HG03442 (cell line): ENCODE measurements at regions not wholly inside any gene's neighbourhood (a gene's known extent, or its start where the extent isn't known, plus 50 kb on each side); places are given as distances from the start of the nearest gene placed in this dataset.
A peak's percentile ranks its signal among the peaks of the same experiment; 100 is the strongest.

Experiments used
- ATAC-seq: cut with Tn5 transposase; IDR thresholded peaks from one replicate; pipeline ENCODE4 v1.9.1; 2021; ENCODE audit warnings: mild to moderate bottlenecking, moderate library complexity; ENCODE audit not compliant: unreplicated experiment

DNA sequence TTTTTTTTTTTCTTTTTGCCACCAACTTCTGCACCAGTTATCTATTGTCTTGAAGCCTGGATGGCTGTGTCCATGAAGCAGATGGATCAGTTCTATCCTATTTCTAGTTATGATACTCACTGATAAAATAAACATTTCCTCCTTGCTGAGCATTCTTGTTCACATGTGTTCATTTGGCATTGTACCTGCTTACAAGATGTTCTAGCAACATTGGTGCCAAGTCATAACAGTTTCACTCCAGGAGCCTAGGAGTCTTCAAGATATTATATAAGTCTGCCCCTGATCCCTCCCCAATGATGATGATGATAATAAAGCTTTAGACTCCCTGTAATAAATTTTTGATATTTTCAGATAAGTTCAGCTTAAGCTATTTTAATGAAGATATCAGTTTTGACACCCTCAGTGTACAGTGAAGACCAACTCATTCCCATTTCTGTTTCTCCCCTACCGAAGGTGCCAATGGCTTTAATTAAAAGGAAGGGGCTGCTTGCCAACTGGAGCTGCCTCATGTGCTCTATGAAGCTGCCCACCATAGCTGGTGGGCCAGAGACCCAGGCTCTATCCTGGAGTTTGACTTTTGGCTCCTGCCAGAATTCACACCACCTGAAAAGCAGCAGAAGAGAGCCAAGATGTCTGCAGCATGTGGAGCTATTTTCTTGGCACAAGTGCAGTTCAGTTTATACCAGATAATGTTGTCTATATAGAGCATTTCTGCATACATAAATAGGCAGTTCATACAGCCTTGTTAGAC, 265.4 kb upstream of the TET2 start:
- ATAC-seq, result no peak

DNA sequence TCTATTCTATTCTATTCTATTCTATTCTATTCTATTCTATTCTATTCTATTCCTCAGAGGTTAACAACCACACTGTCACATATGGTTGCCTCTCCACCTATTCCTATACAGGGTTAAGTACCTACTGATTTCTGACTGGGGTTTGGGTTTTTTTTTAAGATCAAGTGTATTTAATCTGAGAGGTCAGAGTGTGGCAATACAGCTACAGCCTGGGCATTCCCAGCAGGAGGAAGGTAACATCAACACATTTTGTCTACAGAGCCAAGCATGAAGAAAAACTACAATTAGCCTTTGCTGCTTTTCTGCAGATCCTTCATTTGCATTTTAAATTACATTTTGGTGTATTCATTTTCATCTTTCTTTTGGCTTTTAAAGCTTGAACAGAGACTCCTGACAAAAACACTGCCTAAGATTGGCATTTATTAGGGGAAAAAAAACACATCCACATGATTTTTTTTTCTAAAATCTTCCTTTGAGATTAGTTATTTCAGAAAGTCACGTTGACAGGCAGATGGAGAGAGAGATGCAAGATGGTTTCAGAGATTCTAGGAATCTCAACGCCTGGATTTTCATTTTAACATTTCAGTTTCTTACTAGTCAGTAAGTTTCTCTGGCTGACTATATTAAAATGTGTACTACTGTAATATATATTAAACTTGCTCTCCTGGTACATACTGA, 255.9 kb upstream of the TET2 start:
- ATAC-seq, result no peak

DNA sequence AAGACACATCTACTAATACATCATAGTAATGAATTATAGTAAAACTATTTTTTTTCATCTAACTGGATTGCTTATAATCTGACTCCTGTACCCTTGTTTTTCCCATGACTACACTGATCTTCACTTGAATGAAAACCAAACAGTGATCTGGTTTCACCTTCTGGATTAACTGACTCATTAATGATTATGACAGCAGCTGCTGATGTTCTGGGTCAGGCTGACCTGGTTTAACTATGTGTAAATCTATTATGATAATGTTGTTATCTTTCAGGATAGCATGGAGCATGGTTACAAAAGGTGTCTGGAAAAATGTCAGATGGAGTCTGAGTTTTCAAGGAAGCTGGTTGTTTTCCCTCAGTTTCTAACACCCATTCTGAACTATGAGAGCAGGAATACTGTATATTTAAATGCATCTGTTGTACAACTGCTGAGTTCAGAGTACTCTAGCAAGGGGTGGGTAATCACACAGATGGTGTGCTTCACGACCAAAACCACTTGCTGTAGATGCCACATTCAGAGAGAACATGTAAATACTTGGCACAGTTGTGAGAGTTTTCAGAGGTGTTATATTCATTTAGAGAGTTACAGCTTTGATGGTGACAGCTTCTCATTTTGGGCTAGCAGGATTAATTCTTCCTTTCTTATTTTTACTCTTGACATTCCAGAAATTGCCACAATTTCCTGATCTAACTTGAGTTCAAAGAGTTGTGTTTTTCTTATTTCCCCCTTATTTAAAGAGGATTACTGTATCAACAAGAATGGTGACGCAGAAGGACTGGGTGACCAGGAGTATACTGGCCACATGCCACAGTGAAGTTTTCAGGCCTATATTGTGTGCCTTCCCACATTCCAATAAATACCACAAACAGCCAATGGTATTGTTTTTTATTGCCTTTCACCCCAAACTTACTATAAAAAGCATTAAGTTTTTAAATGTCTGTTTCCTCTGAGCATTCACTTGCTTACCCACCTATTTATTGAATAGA, 249.7 kb upstream of the TET2 start:
- peak; percentile 83 for ATAC-seq

DNA sequence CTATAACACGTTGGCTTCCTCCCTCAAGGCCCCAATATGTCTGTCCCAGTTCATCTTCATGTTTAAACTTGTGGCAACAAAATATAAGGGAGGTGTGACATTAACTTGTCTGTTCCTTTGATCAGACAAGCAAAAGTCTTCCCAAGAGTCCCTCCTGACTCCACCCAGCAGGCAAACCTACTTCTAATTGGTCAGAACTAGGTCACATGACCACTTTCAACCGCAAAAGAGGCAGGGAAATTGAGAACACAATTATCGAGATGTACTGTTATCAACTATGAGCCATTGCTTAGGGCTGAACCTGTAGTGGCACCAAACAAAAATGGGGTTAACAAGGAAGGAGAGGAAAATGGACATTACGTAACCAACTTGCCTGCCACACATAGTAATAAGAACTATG, 246.8 kb upstream of the TET2 start:
- ATAC-seq, result no peak

DNA sequence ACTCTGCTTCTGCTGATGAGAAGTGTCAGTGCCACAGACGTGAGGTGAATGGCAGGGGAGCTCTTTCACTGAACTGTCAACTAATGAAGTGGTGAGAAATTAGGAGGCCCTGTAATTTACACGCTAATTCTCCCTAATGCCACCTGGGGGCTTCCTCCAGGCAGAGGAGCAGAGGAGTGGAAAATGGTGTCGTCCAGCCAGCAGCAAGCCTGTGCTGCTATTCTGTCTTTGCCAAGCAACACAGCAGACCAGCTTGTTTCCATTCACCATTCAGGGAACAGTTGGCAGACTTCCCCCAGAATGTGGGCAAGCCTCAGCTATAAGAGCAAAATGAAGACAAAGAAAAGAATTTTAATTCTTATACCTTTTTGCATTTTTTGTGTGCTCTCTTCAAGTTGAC, 245.2 kb upstream of the TET2 start:
- ATAC-seq, result no peak

DNA sequence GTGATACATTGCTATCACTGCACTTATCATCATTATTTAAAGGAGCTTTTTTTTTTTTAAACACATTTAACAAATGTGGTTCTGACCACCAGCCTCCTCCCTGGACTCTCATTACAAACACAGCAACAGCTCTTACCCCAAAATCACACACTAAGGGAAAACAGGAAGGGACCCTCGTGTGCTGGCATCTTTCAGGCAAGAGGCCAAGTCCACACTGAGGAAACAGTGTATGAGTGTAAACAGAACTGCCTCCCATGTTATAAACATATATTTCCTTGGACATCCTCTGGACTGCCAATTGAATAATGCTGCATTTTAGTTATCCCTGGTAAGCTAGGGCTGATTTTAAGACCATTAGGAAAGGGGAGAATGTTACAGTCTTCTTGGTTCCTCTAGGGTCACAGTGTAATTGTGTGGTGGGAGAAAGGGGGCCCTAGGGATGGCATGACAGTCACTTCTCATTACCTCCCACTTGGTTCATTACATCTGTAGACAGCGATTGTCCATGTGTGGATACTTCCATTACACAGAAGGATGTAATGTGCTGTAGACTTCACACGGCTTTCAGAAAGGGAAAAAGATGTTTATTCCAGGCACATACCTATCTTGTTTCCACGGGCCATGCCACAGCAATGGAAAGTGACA, 244.6 kb upstream of the TET2 start:
- ATAC-seq, result no peak

DNA sequence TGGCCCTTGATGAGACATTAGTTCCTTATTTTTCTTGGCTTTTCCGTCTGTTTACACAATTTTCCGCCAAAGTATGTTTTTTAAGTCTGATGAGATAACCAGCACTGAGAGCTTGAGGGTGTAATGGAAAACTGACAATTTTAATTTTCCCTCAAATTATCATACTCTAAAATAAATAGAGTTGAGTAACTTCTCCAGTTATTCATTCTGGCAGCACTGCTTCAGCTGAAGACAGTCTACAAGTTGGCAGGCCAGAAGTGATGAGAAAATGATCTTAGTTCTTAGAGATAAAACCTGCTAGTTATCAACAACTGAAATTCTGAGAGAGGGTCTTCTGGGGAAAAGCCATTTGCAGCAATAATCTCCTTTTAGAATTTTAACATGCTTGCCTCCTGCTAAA, 241.6 kb upstream of the TET2 start:
- no peak for ATAC-seq

DNA sequence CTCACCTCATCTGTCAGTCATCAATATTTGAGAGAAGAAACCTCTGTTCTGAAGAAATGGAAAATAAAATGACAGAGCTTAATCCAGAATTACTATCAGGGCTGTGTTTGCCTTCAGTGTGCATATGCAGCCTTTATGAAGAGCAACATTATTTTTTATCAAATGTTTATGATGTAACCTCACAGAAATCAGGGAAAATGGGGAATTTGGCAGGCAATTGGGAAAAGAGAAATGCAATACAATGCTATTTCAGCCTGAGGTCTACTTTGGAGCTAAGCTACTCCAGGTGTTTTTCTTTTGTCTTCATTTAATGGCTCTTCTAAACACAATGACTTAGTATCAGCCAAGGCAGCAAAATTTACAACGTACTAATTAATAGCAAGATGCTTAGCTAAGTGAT, 241.1 kb upstream of the TET2 start:
- no peak for ATAC-seq

DNA sequence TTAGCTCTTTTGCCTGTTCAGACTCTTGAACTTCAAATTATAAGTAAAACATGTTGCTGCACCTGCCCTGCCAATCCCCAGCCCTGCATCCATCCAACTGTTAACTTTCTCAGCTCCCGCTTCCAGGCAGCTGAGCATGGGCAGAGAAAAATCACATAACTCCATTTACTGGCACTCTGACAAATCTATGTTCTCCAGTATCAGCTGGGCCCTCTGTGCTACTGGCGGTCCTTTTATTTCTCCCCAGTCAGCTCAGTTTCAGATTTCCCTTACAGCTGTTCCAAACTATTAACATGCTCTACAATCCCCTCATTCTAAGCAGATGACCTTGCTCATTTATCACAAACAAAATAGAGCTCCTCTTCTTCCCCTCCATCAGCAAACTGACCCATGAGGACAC, 240.4 kb upstream of the TET2 start:
- no peak for ATAC-seq

DNA sequence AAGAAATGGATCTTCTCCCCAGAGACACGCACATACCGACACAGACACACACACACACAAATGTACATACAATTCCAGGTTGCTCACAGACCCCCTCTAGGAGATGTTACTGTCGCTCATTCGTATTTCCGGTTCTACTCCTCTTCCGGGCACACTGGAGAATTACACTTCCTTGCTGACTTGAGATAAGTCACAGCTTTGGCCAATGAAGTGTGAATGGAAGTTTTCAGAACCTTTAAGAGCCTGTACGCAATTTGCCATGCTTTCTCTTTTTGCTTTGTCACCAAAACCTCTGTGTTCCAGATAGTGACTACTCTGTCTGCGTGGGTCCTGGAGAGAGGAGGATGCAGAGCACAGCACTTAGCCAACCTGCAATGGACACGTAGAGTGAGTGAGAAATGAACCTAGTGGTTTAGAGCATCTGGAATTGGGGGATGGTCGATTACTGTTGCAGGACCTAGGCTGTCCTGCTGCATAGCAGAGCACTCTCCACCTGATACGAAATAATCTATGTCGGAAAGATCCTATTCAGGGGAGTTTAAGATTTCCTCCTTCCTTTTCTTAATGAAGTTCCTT, 239.5 kb upstream of the TET2 start:
- ATAC-seq, result no peak

DNA sequence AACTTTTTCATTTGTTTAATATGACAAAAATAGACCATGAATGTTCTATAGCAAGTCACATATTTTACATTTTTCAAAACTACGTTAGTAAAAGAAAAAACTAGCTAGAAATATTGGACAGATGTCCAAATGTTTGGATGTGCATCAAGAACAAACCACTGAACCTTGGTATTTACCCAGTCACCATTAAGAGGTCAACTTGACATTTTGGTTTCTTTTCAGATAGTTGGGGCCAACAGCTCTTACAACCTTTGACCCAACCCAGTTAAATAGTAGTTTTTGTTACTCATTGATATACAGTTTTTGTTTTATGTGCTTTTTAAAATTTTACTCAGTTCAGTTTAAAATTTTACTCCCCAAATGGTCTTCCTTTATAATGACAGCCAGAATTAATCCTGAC, 238.7 kb upstream of the TET2 start:
- no peak for ATAC-seq

DNA sequence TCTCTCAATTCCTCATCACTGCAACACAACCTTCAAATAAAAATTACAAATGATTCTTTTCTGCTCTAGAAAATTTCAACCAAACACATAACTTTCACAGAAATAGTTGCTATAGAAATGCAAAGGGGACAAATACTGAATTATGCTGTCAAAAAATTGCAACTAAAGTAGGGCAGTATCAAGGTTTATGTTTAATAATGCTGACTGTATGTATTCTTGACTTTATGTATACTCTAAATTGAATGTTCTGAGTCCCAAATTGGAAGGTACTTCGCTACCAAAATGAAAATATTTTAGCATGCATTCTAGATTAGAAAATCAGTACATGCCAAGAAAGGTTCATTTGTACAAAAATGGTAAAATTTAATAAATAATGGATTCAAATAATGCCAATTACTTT, 237.3 kb upstream of the TET2 start:
- ATAC-seq, result no peak

DNA sequence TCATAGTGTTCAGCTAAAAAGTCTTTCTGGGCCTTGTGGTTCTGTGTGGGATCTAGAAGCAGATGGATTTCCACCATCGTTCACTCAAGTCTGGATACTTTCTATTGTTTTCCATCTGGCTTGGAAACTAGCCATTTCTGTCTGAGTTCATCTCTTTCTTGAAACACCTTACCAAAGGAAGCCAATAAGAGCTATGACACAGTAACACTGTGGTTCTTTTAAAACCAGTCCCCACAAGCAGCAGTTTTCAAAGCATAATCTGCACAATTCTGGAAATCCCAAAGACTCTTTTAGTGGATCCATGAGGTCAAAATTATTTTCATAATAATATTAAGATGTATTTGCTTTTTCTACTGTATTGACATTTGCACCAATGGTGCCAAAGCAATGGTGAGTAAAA, 234.2 kb upstream of the TET2 start:
- ATAC-seq, result no peak

DNA sequence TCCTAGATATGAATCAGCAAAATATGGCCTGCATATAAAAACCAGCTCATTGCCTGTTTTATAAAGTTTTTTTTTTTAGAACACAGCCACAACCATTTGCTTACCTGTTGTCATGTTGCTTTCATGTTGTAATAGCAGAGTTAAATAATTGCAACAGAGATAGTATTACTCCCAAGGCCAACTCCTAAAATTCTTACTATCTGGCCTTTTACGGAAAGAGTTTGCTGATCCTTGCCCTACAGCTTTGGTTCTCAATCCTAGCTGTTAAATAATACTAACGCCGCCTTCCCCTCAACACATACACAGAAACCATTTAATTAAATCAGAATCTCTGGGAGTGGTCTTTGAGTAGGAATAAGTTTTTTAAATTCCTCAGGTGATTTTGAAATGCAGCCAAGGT, 231.3 kb upstream of the TET2 start:
- ATAC-seq, result no peak

DNA sequence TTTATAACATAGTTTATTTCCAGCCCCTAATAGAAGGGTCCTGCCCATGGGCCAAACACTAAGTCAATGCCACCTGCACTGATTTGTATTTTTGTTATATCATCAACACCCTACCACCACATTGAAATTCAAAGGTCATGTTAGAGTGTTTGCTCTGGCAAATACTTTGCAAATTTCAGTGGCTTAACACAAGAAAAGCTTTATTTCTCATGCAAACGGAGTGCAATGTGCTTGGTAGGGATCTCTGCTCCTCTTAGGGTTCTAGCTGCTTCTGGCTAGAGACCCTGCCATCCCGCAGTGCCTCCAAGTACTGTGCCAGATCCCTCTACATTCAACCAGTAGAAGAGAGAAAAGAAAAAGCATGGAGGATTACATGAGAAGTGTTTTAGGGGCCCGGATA, 230.8 kb upstream of the TET2 start:
- no peak for ATAC-seq

DNA sequence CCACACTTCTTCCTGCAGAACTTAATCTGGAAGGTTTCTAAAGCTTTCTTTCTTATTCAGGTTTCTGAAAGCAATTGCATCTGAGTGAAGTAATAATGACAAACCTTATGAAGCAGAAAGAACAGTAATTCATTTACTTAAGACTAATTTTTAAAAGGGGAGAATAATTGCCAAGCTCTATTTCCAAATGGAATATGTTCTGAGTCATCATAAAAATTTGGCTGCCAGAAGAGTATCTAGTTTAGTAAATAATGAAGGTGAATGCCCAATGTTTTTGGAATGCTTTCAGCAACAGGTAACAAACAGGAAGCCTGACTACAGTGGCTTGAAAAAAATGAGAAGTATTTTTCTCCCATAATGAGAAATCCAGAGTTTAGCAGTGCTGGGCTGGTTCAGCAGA, 227.3 kb upstream of the TET2 start:
- ATAC-seq, result no peak

DNA sequence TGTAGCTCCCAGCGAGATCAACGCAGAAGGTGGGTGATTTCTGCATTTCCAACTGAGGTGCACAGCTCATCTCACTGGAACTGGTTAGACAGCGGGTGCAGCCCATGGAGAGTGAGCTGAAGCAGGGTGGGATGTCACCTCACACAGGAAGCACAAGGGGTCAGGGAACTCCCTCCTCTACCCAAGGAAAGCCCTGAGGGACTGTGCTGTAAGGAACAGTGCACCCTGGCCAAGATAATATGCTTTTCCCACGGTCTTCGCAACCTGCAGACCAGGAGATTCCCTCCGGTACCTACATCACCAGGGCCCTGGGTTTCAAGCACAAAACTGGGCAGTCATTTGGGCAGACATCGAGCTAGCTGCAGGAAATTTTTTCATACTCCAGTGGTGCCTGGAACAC, 216.4 kb upstream of the TET2 start:
- ATAC-seq, result peak; percentile 15

DNA sequence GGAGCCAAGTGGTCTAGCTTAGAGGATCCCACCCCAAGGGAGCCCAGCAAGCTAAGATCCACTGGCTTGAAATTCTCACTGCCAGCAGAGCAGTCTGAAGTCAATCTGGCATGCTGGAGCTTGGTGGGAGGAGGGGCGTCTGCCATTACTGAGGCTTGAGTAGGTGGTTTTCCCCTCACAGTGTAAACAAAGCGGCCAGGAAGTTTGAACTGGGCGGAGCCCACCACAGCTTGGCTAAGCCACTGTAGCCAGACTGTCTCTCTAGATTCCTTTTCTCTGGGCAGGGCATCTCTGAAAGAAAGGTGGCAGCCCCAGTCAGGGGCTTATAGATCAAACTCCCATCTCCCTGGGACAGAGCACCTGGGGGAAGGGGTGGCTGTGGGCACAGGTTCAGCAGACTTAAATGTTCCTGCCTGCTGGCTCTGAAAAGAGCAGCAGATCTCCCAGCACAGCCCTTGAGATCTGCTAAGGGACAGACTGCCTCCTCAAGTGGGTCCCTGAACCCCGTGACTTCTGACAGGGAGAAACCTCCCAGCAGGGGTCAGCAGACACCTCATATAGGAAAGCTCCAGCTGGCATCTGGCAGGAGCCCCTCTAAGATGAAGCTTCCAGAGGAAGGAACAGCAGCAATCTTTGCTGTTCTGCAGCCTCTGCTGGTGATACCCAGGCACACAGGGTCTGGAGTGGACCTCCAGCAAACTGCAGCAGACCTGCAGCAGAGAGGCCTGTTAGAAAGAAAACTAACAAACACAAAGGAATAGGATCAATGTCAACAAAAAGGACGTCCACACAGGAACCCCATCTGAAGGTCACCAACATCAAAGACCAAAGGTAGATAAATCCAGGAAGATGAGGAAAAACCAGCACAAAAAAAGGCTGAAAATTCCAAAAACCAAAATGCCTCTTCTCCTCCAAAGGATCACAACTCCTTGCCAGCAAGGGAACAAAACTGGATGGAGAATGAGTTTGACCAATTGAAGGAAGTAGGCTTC, 215.6 kb upstream of the TET2 start:
- ATAC-seq, result peak; percentile 71

DNA sequence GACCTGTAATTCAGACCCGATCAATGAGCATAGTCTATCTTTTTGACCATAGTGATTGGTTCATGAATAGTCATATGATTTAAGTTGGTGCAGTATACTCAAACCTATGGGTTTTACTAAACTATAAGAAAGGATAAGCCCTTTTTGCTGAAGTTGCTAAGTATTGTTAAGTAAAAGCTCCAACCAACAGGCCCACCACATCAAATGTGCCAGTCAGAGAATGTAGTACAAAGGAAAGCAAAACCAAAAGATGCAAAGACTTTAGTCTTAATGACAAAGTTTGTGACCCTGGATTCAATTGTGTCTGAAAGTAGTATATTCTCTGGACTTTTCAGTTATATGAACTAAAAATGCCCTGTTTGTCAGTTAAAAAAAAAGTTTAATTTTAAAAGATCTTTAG, 208.1 kb upstream of the TET2 start:
- ATAC-seq, result no peak

DNA sequence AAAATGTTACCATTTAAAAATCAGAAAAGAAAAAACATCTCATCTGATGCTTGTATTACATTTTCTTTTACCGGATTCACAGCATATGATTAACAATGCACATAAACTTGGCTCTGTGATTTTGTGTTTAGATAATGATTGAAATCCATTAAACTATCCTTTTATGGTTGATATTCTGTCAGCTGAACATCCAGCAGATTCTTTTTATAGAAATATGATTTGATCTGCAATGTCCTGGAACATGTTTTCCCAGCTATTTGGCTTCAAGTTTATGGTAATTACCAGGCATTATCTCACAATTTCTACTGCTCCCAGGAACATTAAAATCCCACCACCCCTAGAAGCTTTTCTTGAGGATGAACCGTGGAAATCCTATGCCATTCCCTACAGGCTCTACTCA, 205.7 kb upstream of the TET2 start:
- no peak for ATAC-seq
